ENCODE measurements at regions not wholly inside any gene's neighbourhood (a gene's known extent, or its start where the extent isn't known, plus 50 kb on each side); places are given as distances from the start of the nearest gene placed in this dataset.

GRCh38 chr12:87930033-87930432 is 99.2 kb downstream of the C12orf50 start:
- WGBS, 2 donors = 87 to 88% methylated on average over 2 of the region's 2 CpGs
- no peak for DNase-seq
- H3K4me3 ChIP-seq = no peak overlapping the region
- no peaks in the 10 kb centered on the region for H3K9me3 ChIP-seq
- TF ChIP-seq POLR2AphosphoS5 (IDR thresholded peaks at IDR 0.05) (no peak), POLR2A (IDR thresholded peaks at IDR 0.05) (no peak), CTCF (IDR thresholded peaks at IDR 0.05) (no peak), EP300 (IDR thresholded peaks at IDR 0.05) (no peak)
- no peak overlapping the region for H3K27ac ChIP-seq
- no peaks in the 10 kb centered on the region for H3K27me3 ChIP-seq
- no peaks in the 10 kb centered on the region for H3K4me1 ChIP-seq
- no peaks in the 10 kb centered on the region for H3K36me3 ChIP-seq
- intact Hi-C loops (cut with DNase I) = no loop called here

- no peak for TF ChIP-seq POLR2AphosphoS5 (IDR thresholded peaks at IDR 0.05)
- no peak for TF ChIP-seq POLR2A (IDR thresholded peaks at IDR 0.05)
- no peak for TF ChIP-seq CTCF (IDR thresholded peaks at IDR 0.05)
- TF ChIP-seq EP300 (IDR thresholded peaks at IDR 0.05) = no peak
- intact Hi-C loops (cut with DNase I) = no loop called here
- Histone ChIP-seq H3K4me1 (no peaks in the 10 kb centered on the region), H3K36me3 (no peaks in the 10 kb centered on the region), H3K4me3 (no peak overlapping the region), H3K27ac (no peak overlapping the region), H3K27me3 (no peaks in the 10 kb centered on the region), H3K9me3 (no peaks in the 10 kb centered on the region)
- 73 to 88% methylated on average over 2 of the region's 2 CpGs for WGBS, 2 donors
- DNase-seq = no peak
Observed at GRCh38 chr12:87929346-87929745, 99.9 kb downstream of the C12orf50 start.

- DNase-seq = no peak
- Histone ChIP-seq H3K4me1 (no peaks in the 10 kb centered on the region), H3K9me3 (no peaks in the 10 kb centered on the region), H3K36me3 (no peaks in the 10 kb centered on the region), H3K27me3 (no peaks in the 10 kb centered on the region), H3K4me3 (no peak overlapping the region), H3K27ac (no peak overlapping the region)
- TF ChIP-seq POLR2AphosphoS5 (IDR thresholded peaks at IDR 0.05) (no peak), POLR2A (IDR thresholded peaks at IDR 0.05) (no peak), EP300 (IDR thresholded peaks at IDR 0.05) (no peak), CTCF (IDR thresholded peaks at IDR 0.05) (no peak)
- 36 to 53% methylated on average over 1 of the region's 1 CpG for WGBS, 2 donors
- intact Hi-C loops (cut with DNase I) = no loop called here
Observed at GRCh38 chr12:87928031-87928430, 101.2 kb downstream of the C12orf50 start.

GRCh38 chr12:87925021-87925420 is 104.2 kb downstream of the C12orf50 start:
- no peaks in the 10 kb centered on the region for H3K9me3 ChIP-seq
- no peaks in the 10 kb centered on the region for H3K4me1 ChIP-seq
- TF ChIP-seq POLR2AphosphoS5 (IDR thresholded peaks at IDR 0.05) = no peak
- 69 to 74% methylated on average over 2 of the region's 2 CpGs for WGBS, 2 donors
- H3K4me3 ChIP-seq = no peak overlapping the region
- no peaks in the 10 kb centered on the region for H3K36me3 ChIP-seq
- H3K27ac ChIP-seq = no peak overlapping the region
- H3K27me3 ChIP-seq = no peaks in the 10 kb centered on the region
- intact Hi-C loops (cut with DNase I) = no loop called here
- no peak for DNase-seq

GRCh38 chr12:87924149-87924548 is 105.1 kb downstream of the C12orf50 start:
- Histone ChIP-seq H3K4me3 (no peak overlapping the region), H3K27ac (no peak overlapping the region), H3K36me3 (no peaks in the 10 kb centered on the region), H3K27me3 (no peaks in the 10 kb centered on the region), H3K4me1 (no peaks in the 10 kb centered on the region), H3K9me3 (no peaks in the 10 kb centered on the region)
- TF ChIP-seq POLR2AphosphoS5 (IDR thresholded peaks at IDR 0.05) = no peak
- TF ChIP-seq POLR2A (IDR thresholded peaks at IDR 0.05) = no peak
- TF ChIP-seq CTCF (IDR thresholded peaks at IDR 0.05) = no peak
- no peak for TF ChIP-seq EP300 (IDR thresholded peaks at IDR 0.05)
- DNase-seq = no peak
- intact Hi-C loops (cut with DNase I) = no loop called here
